ENCODE measurements at regions not wholly inside any gene's neighbourhood (a gene's known extent, or its start where the extent isn't known, plus 50 kb on each side); places are given as distances from the start of the nearest gene placed in this dataset.

GRCh38 chr3:117537949-117538348, 828.4 kb downstream of the TUSC7 start:
- TF ChIP-seq CTCF (conservative IDR thresholded peaks at IDR 0.05) (no peak), EZH2 (IDR thresholded peaks at IDR 0.05; ENCODE audit: low read depth) (no peak)

Measured in PC-9 (cell line).